ENCODE measurements at regions not wholly inside any gene's neighbourhood (a gene's known extent, or its start where the extent isn't known, plus 50 kb on each side); places are given as distances from the start of the nearest gene placed in this dataset.
"Not testable (repeated sequence)": the region's sequence is repeated elsewhere in the genome, so short reads cannot be mapped to it uniquely, and the experiment has no call there.

GRCh38 chr22:48083502-48083901 is 1321.1 kb downstream of the TBC1D22A start:
- in situ Hi-C loops (cut with MboI; ENCODE audit: low sequenced_read_pairs) = no loop called here

- in situ Hi-C loops (cut with MboI; ENCODE audit: low sequenced_read_pairs) = no loop called here
Observed at GRCh38 chr22:48082284-48082683, 1319.8 kb downstream of the TBC1D22A start.

GRCh38 chr22:48081281-48081680 is 1318.8 kb downstream of the TBC1D22A start:
- in situ Hi-C loops (cut with MboI; ENCODE audit: low sequenced_read_pairs) = no loop called here

GRCh38 chr22:48080316-48081165 is 1318.1 kb downstream of the TBC1D22A start:
- in situ Hi-C loops (cut with MboI; ENCODE audit: low sequenced_read_pairs) = no loop called here

GRCh38 chr22:48079505-48080290 is 1317.2 kb downstream of the TBC1D22A start:
- in situ Hi-C loops (cut with MboI; ENCODE audit: low sequenced_read_pairs) = no loop called here

GRCh38 chr22:48078825-48079224 is 1316.4 kb downstream of the TBC1D22A start:
- in situ Hi-C loops (cut with MboI; ENCODE audit: low sequenced_read_pairs) = no loop called here

GRCh38 chr22:48077699-48078098 is 1315.2 kb downstream of the TBC1D22A start:
- in situ Hi-C loops (cut with MboI; ENCODE audit: low sequenced_read_pairs) = no loop called here

- in situ Hi-C loops (cut with MboI; ENCODE audit: low sequenced_read_pairs) = no loop called here
Observed at GRCh38 chr22:48076008-48076407, 1313.6 kb downstream of the TBC1D22A start.

- in situ Hi-C loops (cut with MboI; ENCODE audit: low sequenced_read_pairs) = no loop called here
Observed at GRCh38 chr22:48075604-48076003, 1313.2 kb downstream of the TBC1D22A start.

GRCh38 chr22:48072777-48073176 is 1310.3 kb downstream of the TBC1D22A start:
- in situ Hi-C loops (cut with MboI; ENCODE audit: low sequenced_read_pairs) = no loop called here

- in situ Hi-C loops (cut with MboI; ENCODE audit: low sequenced_read_pairs) = no loop called here
Observed at GRCh38 chr22:48071828-48072227, 1309.4 kb downstream of the TBC1D22A start.

- in situ Hi-C loops (cut with MboI; ENCODE audit: low sequenced_read_pairs) = no loop called here
Observed at GRCh38 chr22:48071305-48071704, 1308.9 kb downstream of the TBC1D22A start.

- in situ Hi-C loops (cut with MboI; ENCODE audit: low sequenced_read_pairs) = no loop called here
Observed at GRCh38 chr22:48070760-48071159, 1308.3 kb downstream of the TBC1D22A start.

GRCh38 chr22:48070083-48070482 is 1307.6 kb downstream of the TBC1D22A start:
- in situ Hi-C loops (cut with MboI; ENCODE audit: low sequenced_read_pairs) = no loop called here

- in situ Hi-C loops (cut with MboI; ENCODE audit: low sequenced_read_pairs) = no loop called here
Observed at GRCh38 chr22:48069256-48069655, 1306.8 kb downstream of the TBC1D22A start.

- in situ Hi-C loops (cut with MboI; ENCODE audit: low sequenced_read_pairs) = no loop called here
Observed at GRCh38 chr22:48068323-48068885, 1306.0 kb downstream of the TBC1D22A start.

- in situ Hi-C loops (cut with MboI; ENCODE audit: low sequenced_read_pairs) = no loop called here
Observed at GRCh38 chr22:48065892-48066291, 1303.4 kb downstream of the TBC1D22A start.

- in situ Hi-C loops (cut with MboI; ENCODE audit: low sequenced_read_pairs) = no loop called here
Observed at GRCh38 chr22:48061726-48062125, 1299.3 kb downstream of the TBC1D22A start.

- in situ Hi-C loops (cut with MboI; ENCODE audit: low sequenced_read_pairs) = no loop called here
Observed at GRCh38 chr22:48060266-48060665, 1297.8 kb downstream of the TBC1D22A start.

- in situ Hi-C loops (cut with MboI; ENCODE audit: low sequenced_read_pairs) = not testable (repeated sequence)
Observed at GRCh38 chr22:48059521-48059920, 1297.1 kb downstream of the TBC1D22A start.

- in situ Hi-C loops (cut with MboI; ENCODE audit: low sequenced_read_pairs) = no loop called here
Observed at GRCh38 chr22:48057116-48057835, 1294.8 kb downstream of the TBC1D22A start.
